ENCODE measurements at regions not wholly inside any gene's neighbourhood (a gene's known extent, or its start where the extent isn't known, plus 50 kb on each side); places are given as distances from the start of the nearest gene placed in this dataset.

DNA sequence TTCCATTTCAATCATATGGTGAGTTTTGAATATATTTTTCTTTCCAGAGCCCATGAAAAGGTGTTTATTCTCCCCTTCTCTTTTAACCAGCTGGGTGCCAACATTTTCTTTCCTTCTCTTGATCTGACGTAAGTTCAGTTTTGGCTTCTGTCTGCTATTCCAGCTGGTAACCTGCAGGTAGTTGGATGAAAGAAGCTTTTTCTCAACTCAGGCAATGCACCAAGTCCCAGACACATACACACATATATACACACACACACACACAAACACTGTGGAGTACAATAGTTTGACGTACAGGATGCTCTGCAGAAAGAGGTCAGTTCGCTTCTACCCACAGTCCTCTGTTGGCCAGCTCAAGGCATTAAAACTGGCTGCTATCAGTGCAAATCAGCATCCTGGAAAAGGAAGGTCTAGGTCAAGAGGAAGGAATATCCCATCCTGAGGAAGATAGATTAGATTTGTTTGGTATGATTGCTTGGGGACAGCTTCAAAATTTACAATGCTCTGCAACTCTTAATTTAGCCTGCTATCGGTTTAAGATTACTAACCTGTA, 214.3 kb upstream of the SEMA6A start:
- H3K4me3 ChIP-seq (replicated peaks in 1 of 3; ENCODE audit: insufficient read depth in 1 of 3, low read depth in 1 of 3, low read length in 3 of 3), result no peak overlapping the region
- intact Hi-C loops (cut with micrococcal nuclease) (no loop called here), dilution Hi-C loops (cut with MboI; ENCODE audit: extremely low pct_ligation_motif_present, low sequenced_read_pairs) (no loop called here)
- H3K4me1 ChIP-seq (ENCODE audit: control insufficient read depth, extremely low read depth, insufficient read depth, low read length), result no peaks in the 10 kb centered on the region
- no peak overlapping the region for H2AFZ ChIP-seq (ENCODE audit: low read depth, low read length)
- FAIRE-seq, result no peak
- H3K4me2 ChIP-seq (ENCODE audit: insufficient read depth, low read length), result no peak overlapping the region
- no peaks in the 10 kb centered on the region for H4K20me1 ChIP-seq (replicated peaks; ENCODE audit: control insufficient read depth, extremely low read depth, insufficient read depth, low read length)
- POLR2A ChIA-PET, result no interaction called here
- H3K9me1 ChIP-seq (replicated peaks; ENCODE audit: control insufficient read depth, extremely low read depth, insufficient read depth, low read length), result no peaks in the 10 kb centered on the region
- no peak overlapping the region for H3K9ac ChIP-seq (replicated peaks; ENCODE audit: extremely low read depth, insufficient read depth, low read length)
- TF ChIP-seq, protein P1, sequence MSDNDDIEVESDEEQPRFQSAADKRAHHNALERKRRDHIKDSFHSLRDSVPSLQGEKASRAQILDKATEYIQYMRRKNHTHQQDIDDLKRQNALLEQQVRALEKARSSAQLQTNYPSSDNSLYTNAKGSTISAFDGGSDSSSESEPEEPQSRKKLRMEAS (IDR thresholded peaks at IDR 0.05; ENCODE audit: insufficient read depth, insufficient read length), result no peak
- no peak for TF ChIP-seq MYC (IDR thresholded peaks at IDR 0.05; ENCODE audit: low read depth, low read length)
- no peak for TF ChIP-seq JUN (IDR thresholded peaks at IDR 0.05; ENCODE audit: borderline replicate concordance, insufficient read depth, insufficient read length, low read depth)
- TF ChIP-seq POLR2AphosphoS5 (IDR thresholded peaks at IDR 0.05; ENCODE audit: insufficient read depth, low read depth, low read length), result no peak
- no peak for TF ChIP-seq GATA2 (IDR thresholded peaks at IDR 0.05; ENCODE audit: insufficient read depth, insufficient read length, low read depth, low read length)
- TF ChIP-seq POLR2A (IDR thresholded peaks at IDR 0.05; ENCODE audit: low read depth, low read length), result no peak
- TF ChIP-seq CTCF (IDR thresholded peaks at IDR 0.05; ENCODE audit: extremely low read depth in 1 of 2, insufficient read depth in 1 of 2, low read depth in 1 of 2, low read length in 2 of 2), result no peak
- no peak for TF ChIP-seq EZH2 (IDR thresholded peaks at IDR 0.05; ENCODE audit: borderline replicate concordance, low read depth, low read length, severe bottlenecking)
- TF ChIP-seq FOS (IDR thresholded peaks at IDR 0.05; ENCODE audit: borderline replicate concordance, insufficient read depth, low read length), result no peak
- no peak overlapping the region for H3K27ac ChIP-seq (ENCODE audit: insufficient read depth, low read depth, low read length)
- CTCF ChIA-PET, result no interaction called here
- no peaks in the 10 kb centered on the region for H3K36me3 ChIP-seq (ENCODE audit: control insufficient read depth in 2 of 2, extremely low read depth in 1 of 2, insufficient read depth in 2 of 2, low read length in 2 of 2)
- H3K9me3 ChIP-seq (replicated peaks; ENCODE audit: control insufficient read depth, insufficient read depth, low read length), result no peaks in the 10 kb centered on the region
- peak; percentile 8 for DNase-seq (ENCODE audit: low read depth, low spot score)
- BruUV-seq (replicated peaks), result no TSS peak
- no peaks in the 10 kb centered on the region for H3K79me2 ChIP-seq (ENCODE audit: control insufficient read depth, insufficient read depth, low read length)
- no peaks in the 10 kb centered on the region for H3K27me3 ChIP-seq (ENCODE audit: control insufficient read depth in 2 of 2, insufficient read depth in 2 of 2, low read length in 2 of 2)
